ENCODE measurements at regions not wholly inside any gene's neighbourhood (a gene's known extent, or its start where the extent isn't known, plus 50 kb on each side); places are given as distances from the start of the nearest gene placed in this dataset.

- no peak for TF ChIP-seq CTCF (IDR thresholded peaks at IDR 0.05)
- Histone ChIP-seq H3K4me3 (no peak overlapping the region), H3K27ac (no peak overlapping the region)
- DNase-seq (ENCODE audit: low spot score): no peak
These were observed 455.6 kb upstream of the CD180 start for GRCh38 chr5:67652201-67652600.

- H3K4me3 ChIP-seq: no peak overlapping the region
- TF ChIP-seq CTCF (IDR thresholded peaks at IDR 0.05): no peak
- no peak for DNase-seq (ENCODE audit: low spot score)
- no peak overlapping the region for H3K27ac ChIP-seq
These were observed 454.6 kb upstream of the CD180 start for GRCh38 chr5:67651180-67651579.

GRCh38 chr5:67648201-67648671, 451.6 kb upstream of the CD180 start:
- H3K27ac ChIP-seq: peak overlapping the region; percentile 44 to 86
- no peak for TF ChIP-seq CTCF (IDR thresholded peaks at IDR 0.05)
- peak; percentile 83 for DNase-seq (ENCODE audit: low spot score)
- H3K4me3 ChIP-seq: no peak overlapping the region

GRCh38 chr5:67647772-67648171, 451.2 kb upstream of the CD180 start:
- no peak for DNase-seq (ENCODE audit: low spot score)
- H3K4me3 ChIP-seq: no peak overlapping the region
- TF ChIP-seq CTCF (IDR thresholded peaks at IDR 0.05): no peak
- peak overlapping the region; percentile 44 to 86 for H3K27ac ChIP-seq

- Histone ChIP-seq H3K27ac (peak overlapping the region in 1 of 2 donors; percentile 46), H3K4me3 (no peak overlapping the region)
- no peak for TF ChIP-seq CTCF (IDR thresholded peaks at IDR 0.05)
- DNase-seq (ENCODE audit: low spot score): no peak
These were observed 447.8 kb upstream of the CD180 start for GRCh38 chr5:67644221-67644920.

- Histone ChIP-seq H3K27ac (peak overlapping the region in 1 of 2 donors; percentile 46), H3K4me3 (no peak overlapping the region)
- no peak for TF ChIP-seq CTCF (IDR thresholded peaks at IDR 0.05)
- no peak for DNase-seq (ENCODE audit: low spot score)
These were observed 446.9 kb upstream of the CD180 start for GRCh38 chr5:67643536-67643935.

GRCh38 chr5:67639976-67640375, 443.4 kb upstream of the CD180 start:
- Histone ChIP-seq H3K4me3 (no peak overlapping the region), H3K27ac (peak overlapping the region in 1 of 2 donors; percentile 51)
- no peak for TF ChIP-seq CTCF (IDR thresholded peaks at IDR 0.05)
- no peak for DNase-seq (ENCODE audit: low spot score)
